ENCODE measurements at regions not wholly inside any gene's neighbourhood (a gene's known extent, or its start where the extent isn't known, plus 50 kb on each side); places are given as distances from the start of the nearest gene placed in this dataset.

DNA sequence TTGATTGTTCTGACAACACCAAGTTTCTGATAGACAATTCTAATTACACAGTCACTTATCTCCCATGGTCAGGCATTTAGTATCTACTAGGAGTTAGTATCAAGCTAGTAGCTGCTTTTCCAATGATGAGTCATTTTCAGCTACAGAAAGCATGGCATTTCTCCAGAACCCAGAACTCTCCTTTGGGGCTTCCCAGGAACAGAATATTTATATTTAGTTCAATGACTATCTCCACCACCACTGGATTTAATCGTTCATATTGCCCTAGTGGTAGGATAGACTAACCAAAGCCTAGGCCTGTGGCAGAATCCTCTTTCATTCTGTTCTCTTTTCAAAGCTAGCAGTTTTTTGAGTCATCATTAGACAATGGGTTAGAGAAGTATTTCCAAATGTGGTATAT is 569.4 kb downstream of the GABRG1 start:
- TF ChIP-seq EP300 (conservative IDR thresholded peaks at IDR 0.05; ENCODE audit: poor library complexity, severe bottlenecking): no peak
- TF ChIP-seq TAF1 (IDR thresholded peaks at IDR 0.05; ENCODE audit: low read depth): no peak
- no peak for TF ChIP-seq POLR2AphosphoS5 (IDR thresholded peaks at IDR 0.05)
- TF ChIP-seq, protein P1, sequence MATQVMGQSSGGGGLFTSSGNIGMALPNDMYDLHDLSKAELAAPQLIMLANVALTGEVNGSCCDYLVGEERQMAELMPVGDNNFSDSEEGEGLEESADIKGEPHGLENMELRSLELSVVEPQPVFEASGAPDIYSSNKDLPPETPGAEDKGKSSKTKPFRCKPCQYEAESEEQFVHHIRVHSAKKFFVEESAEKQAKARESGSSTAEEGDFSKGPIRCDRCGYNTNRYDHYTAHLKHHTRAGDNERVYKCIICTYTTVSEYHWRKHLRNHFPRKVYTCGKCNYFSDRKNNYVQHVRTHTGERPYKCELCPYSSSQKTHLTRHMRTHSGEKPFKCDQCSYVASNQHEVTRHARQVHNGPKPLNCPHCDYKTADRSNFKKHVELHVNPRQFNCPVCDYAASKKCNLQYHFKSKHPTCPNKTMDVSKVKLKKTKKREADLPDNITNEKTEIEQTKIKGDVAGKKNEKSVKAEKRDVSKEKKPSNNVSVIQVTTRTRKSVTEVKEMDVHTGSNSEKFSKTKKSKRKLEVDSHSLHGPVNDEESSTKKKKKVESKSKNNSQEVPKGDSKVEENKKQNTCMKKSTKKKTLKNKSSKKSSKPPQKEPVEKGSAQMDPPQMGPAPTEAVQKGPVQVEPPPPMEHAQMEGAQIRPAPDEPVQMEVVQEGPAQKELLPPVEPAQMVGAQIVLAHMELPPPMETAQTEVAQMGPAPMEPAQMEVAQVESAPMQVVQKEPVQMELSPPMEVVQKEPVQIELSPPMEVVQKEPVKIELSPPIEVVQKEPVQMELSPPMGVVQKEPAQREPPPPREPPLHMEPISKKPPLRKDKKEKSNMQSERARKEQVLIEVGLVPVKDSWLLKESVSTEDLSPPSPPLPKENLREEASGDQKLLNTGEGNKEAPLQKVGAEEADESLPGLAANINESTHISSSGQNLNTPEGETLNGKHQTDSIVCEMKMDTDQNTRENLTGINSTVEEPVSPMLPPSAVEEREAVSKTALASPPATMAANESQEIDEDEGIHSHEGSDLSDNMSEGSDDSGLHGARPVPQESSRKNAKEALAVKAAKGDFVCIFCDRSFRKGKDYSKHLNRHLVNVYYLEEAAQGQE (IDR thresholded peaks at IDR 0.05; ENCODE audit: borderline replicate concordance): no peak
- TF ChIP-seq SMC3 (conservative IDR thresholded peaks at IDR 0.05; ENCODE audit: poor library complexity): no peak
- no peak for TF ChIP-seq RAD21 (conservative IDR thresholded peaks at IDR 0.05)
- TF ChIP-seq EZH2 (IDR thresholded peaks at IDR 0.05; ENCODE audit: borderline replicate concordance, insufficient read depth, low read length, poor library complexity, severe bottlenecking): no peak
- TF ChIP-seq, protein P2, sequence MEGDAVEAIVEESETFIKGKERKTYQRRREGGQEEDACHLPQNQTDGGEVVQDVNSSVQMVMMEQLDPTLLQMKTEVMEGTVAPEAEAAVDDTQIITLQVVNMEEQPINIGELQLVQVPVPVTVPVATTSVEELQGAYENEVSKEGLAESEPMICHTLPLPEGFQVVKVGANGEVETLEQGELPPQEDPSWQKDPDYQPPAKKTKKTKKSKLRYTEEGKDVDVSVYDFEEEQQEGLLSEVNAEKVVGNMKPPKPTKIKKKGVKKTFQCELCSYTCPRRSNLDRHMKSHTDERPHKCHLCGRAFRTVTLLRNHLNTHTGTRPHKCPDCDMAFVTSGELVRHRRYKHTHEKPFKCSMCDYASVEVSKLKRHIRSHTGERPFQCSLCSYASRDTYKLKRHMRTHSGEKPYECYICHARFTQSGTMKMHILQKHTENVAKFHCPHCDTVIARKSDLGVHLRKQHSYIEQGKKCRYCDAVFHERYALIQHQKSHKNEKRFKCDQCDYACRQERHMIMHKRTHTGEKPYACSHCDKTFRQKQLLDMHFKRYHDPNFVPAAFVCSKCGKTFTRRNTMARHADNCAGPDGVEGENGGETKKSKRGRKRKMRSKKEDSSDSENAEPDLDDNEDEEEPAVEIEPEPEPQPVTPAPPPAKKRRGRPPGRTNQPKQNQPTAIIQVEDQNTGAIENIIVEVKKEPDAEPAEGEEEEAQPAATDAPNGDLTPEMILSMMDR (IDR thresholded peaks at IDR 0.05; ENCODE audit: poor library complexity, severe bottlenecking): no peak
- no peak for TF ChIP-seq MXI1 (conservative IDR thresholded peaks at IDR 0.05; ENCODE audit: poor library complexity, severe bottlenecking)
- no peaks in the 10 kb centered on the region for H4K20me1 ChIP-seq (ENCODE audit: insufficient read depth)

DNA sequence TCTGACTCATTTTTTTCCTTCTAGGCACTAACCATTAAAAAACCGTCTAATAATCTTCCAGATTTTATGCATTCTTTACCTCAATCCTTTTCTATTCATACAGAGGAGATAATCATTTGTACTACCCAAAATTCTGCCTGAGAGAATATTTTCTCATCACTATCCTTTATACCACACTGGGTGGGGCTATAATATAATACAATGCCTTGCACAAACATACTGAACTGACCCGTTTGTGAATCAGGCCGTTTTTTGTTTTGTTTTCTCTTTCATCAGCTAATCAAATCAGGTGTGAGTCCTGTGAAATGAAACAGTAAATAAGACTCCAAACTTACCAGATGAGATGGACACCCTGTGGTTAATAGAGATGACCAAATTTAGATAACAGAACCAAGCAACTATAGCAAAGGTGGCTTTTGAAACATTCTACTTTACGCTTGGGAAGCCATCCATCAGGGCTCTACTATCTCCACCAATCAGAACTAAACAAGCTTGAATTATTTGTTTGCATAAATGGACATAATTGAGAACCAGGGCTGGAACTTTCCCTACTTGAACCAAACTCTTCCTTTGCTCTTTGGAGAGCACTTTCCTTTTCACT is 573.0 kb downstream of the GABRG1 start:
- H2AFZ ChIP-seq (ENCODE audit: low read depth, low read length): no peak overlapping the region
- no peak overlapping the region for H3K9ac ChIP-seq (ENCODE audit: low read length)
- no peaks in the 10 kb centered on the region for H3F3A ChIP-seq (ENCODE audit: insufficient read depth, low read length, poor library complexity, severe bottlenecking)
- no peaks in the 10 kb centered on the region for H3K36me3 ChIP-seq (ENCODE audit: insufficient read depth, low read length)
- no peak overlapping the region for H3K4me3 ChIP-seq (ENCODE audit: low read length)
- H3K4me2 ChIP-seq (ENCODE audit: low read length): no peak overlapping the region
- H3K27ac ChIP-seq (ENCODE audit: low read length): no peak overlapping the region
- no peaks in the 10 kb centered on the region for H3K9me3 ChIP-seq (ENCODE audit: low read length)
- TF ChIP-seq, protein P2 (IDR thresholded peaks at IDR 0.05; ENCODE audit: poor library complexity, severe bottlenecking): no peak
- no peak for TF ChIP-seq TAF1 (IDR thresholded peaks at IDR 0.05; ENCODE audit: low read depth)
- no peak for TF ChIP-seq SMC3 (conservative IDR thresholded peaks at IDR 0.05; ENCODE audit: poor library complexity)
- TF ChIP-seq, protein P1 (IDR thresholded peaks at IDR 0.05; ENCODE audit: borderline replicate concordance): no peak
- no peak for TF ChIP-seq EZH2 (IDR thresholded peaks at IDR 0.05; ENCODE audit: borderline replicate concordance, insufficient read depth, low read length, poor library complexity, severe bottlenecking)
- no peak for TF ChIP-seq POLR2AphosphoS5 (IDR thresholded peaks at IDR 0.05)
- no peak for TF ChIP-seq EP300 (conservative IDR thresholded peaks at IDR 0.05; ENCODE audit: poor library complexity, severe bottlenecking)
- no peak for TF ChIP-seq MXI1 (conservative IDR thresholded peaks at IDR 0.05; ENCODE audit: poor library complexity, severe bottlenecking)
- no peak for TF ChIP-seq RAD21 (conservative IDR thresholded peaks at IDR 0.05)
- H3K27me3 ChIP-seq (ENCODE audit: insufficient read depth, low read depth, low read length): no peaks in the 10 kb centered on the region
- no peaks in the 10 kb centered on the region for H4K20me1 ChIP-seq (ENCODE audit: insufficient read depth)
- no peaks in the 10 kb centered on the region for H3K9me2 ChIP-seq (ENCODE audit: insufficient read depth, low read length)
- no peaks in the 10 kb centered on the region for H3K79me2 ChIP-seq (replicated peaks; ENCODE audit: insufficient read depth, low read length)

More for the DNA sequence above, 569.4 kb downstream of the GABRG1 start:
- Histone ChIP-seq H3K27me3 (ENCODE audit: insufficient read depth, low read depth, low read length) (no peaks in the 10 kb centered on the region), H3K4me2 (ENCODE audit: low read length) (no peak overlapping the region), H3K9me3 (ENCODE audit: low read length) (no peaks in the 10 kb centered on the region), H3F3A (ENCODE audit: insufficient read depth, low read length, poor library complexity, severe bottlenecking) (no peaks in the 10 kb centered on the region), H2AFZ (ENCODE audit: low read depth, low read length) (no peak overlapping the region), H3K9me2 (ENCODE audit: insufficient read depth, low read length) (no peaks in the 10 kb centered on the region), H3K36me3 (ENCODE audit: insufficient read depth, low read length) (no peaks in the 10 kb centered on the region), H3K79me2 (replicated peaks; ENCODE audit: insufficient read depth, low read length) (no peaks in the 10 kb centered on the region), H3K9ac (ENCODE audit: low read length) (no peak overlapping the region), H3K4me3 (ENCODE audit: low read length) (no peak overlapping the region), H3K27ac (ENCODE audit: low read length) (no peak overlapping the region)
